Fibroblast of villous mesenchyme (primary cell): ENCODE measurements at regions not wholly inside any gene's neighbourhood (a gene's known extent, or its start where the extent isn't known, plus 50 kb on each side); places are given as distances from the start of the nearest gene placed in this dataset.

Source experiments
- DNase-seq: peaks from one replicate; pipeline ENCODE4 v3.0.0-alpha.2; 2010; ENCODE audit warnings: low read depth
- H3K4me3 ChIP-seq: 2 replicates; pipeline ENCODE4 v1.5.1; 2011; ENCODE audit warnings: low read depth, mild to moderate bottlenecking, low read length
- TF ChIP-seq, protein P1 (sequence below): IDR thresholded peaks from 2 replicates; pipeline ENCODE4 v1.5.1; 2012; ENCODE audit warnings: low read depth, mild to moderate bottlenecking, low read length; ENCODE audit not compliant: insufficient read depth

DNA sequence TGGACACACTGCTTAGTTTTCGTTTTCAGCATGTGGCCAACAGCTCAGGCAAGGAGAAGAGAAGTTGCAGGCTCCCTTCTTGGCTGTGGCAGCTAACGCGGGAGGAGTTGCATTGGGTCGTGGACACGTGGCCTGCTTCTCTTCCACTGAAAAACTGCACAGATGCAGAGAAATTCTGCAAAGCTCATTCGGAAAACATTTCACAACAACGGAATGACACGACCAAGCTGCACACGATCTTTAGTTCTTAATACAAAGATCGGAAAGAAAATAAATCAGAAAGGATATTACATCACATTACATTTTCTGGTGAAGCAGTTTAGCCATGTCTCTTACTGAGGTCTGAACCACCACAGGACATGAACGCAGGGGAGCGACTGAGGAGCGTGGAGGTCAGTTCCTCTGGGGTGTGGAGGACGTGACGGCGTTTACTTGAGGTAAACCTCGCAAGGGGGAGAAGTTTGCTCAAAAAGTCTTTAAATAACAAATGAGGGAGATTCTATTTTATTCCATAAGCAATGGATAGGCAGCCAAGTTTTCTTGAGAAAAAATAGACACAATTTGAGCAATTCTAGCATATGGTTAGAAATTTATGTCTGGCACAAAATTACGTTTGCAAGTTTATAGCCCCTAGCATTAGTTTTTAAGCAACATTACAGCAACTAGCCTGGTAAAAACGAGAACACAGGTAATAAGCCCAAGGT lies 178.3 kb downstream of the THBS2 start:
- peak; percentile 94 for DNase-seq
- TF ChIP-seq, protein P1, sequence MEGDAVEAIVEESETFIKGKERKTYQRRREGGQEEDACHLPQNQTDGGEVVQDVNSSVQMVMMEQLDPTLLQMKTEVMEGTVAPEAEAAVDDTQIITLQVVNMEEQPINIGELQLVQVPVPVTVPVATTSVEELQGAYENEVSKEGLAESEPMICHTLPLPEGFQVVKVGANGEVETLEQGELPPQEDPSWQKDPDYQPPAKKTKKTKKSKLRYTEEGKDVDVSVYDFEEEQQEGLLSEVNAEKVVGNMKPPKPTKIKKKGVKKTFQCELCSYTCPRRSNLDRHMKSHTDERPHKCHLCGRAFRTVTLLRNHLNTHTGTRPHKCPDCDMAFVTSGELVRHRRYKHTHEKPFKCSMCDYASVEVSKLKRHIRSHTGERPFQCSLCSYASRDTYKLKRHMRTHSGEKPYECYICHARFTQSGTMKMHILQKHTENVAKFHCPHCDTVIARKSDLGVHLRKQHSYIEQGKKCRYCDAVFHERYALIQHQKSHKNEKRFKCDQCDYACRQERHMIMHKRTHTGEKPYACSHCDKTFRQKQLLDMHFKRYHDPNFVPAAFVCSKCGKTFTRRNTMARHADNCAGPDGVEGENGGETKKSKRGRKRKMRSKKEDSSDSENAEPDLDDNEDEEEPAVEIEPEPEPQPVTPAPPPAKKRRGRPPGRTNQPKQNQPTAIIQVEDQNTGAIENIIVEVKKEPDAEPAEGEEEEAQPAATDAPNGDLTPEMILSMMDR, result no peak
- H3K4me3 ChIP-seq, result no peak overlapping the region

DNA sequence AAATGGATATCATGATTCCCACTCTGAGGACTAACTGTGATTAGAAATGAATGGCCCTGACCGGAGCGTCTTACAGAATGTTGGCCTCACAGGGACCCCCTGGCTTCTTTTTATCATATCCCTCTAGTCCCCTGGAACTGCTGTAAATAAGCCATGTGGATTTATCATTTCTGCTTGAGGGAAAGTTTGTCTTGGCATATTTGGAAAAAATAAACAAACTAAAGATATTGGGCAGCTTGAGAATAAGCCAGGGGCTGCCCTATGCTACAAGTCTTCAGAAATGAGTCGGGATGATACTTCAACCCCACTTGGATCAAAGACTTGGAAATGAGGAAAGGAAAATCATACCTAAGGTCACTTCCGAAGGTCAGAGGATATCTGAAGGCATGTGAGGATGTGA lies 179.1 kb downstream of the THBS2 start:
- TF ChIP-seq, protein P1, result no peak
- H3K4me3 ChIP-seq, result no peak overlapping the region
- DNase-seq, result peak; percentile 27

DNA sequence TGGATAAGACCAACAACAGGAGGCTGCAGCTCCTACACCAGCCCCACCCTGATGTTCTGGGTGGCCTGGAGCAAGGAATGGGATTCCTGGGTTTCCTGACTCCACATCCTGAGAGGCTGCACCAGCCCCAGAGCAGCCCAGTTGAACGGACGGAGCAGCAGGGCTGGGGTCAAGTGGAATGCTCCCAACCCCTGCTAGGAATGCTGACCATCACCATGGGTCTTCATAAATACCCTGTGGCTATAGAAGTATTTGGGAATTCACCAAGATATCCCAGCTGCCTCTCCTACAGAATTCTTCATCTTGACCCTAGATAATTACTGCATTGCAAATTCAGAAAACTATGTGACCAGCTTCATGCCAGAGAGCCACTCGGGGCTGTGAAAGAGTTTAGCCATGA lies 180.3 kb downstream of the THBS2 start:
- no peak overlapping the region for H3K4me3 ChIP-seq
- TF ChIP-seq, protein P1, result no peak
- DNase-seq, result peak; percentile 92

DNA sequence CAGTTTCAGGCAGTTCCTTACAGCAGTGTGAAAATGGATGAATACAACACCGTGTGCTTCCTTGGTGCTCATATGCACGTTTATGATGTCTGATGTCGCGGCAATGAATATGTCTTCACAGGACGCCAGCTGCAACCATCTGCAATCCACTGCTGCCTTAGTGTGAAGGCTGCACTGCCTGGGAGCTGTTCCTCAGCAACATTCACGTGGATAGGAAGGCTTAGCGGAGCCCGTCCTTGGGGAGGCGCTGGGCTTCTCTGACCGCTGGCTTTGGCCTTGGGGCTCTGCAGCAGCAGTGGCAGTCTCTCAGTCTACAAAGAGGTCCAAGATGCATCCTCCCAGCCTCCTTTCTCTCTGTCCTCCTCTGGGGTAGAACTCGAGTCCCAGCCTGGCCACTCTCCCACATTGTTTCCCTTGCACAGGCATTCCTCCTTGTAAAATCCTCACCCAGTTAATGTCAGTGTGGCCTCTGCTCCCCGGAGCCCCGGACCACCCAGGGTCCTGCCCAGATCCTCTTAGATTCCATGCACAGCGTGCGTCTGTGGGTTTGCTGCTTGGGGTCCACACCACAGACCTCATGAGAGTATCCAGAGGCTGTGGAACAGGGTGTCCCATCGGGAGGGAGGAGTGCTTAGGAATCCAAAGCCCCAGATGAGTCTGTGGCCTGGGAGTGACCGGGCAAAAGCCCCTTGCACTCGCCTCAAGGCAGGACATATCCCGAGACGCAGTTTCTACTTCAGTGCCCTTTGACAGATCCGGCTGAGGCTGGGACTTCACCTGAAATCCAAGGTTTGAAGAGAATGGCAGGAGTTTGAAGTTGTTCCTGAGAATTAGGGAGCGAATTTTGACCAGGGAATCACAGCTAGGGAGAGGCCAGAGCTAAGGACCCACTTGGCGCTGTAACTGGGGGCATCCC lies 181.3 kb downstream of the THBS2 start:
- DNase-seq, result peak; percentile 27
- TF ChIP-seq, protein P1, result no peak
- no peak overlapping the region for H3K4me3 ChIP-seq

DNA sequence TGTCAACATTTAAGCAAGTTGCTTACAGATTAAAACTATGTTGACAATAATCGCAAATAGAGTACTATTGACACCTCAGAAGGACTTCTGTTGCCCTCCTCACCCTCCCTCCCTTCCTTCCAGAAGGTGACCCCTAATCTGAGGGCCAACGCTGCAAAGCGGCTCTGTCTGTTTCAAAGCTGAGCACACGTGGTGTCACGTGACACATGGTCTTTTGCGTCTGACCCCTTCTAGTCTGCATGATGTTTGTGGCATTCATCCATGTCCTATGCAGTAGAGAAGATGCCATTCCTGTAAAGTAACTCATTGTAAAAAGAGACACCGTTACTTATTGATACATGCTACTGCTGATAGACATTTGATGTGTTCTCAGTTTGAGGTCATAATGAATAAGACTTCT lies 182.3 kb downstream of the THBS2 start:
- no peak for DNase-seq
- H3K4me3 ChIP-seq, result no peak overlapping the region
- TF ChIP-seq, protein P1, result no peak

DNA sequence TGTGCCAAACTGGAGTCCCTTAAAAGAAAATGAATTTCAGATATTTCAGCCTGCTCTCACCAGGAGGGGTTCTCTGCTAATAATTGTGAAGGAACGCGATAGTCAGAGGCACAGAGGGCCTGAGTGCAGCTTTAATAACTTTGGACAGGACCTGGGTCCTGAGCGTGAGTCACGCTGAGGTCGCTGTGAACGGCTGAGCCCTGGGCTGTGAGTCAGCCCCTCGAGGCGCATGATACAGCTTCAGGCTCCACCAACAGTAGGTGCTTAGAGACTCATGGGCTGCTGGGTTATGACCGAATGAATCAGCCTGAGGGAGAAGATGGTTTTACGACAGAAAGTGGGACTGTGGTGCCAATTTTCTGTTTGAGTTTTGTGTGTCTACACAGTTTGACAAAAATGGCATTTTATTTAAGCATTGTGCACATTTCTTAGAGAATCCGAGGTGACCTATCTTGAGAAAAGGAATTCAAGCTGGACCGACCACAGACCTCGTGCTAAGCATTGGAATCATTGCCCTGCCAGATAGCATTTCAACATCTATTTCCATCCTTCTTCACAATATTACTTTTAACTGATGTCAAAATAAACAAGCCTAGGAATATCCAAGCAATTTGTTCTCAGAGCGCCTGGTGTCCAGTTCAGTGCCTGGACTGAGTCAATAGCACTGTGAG lies 183.0 kb downstream of the THBS2 start:
- TF ChIP-seq, protein P1, result no peak
- peak; percentile 98 for DNase-seq
- no peak overlapping the region for H3K4me3 ChIP-seq
